ENCODE measurements at regions not wholly inside any gene's neighbourhood (a gene's known extent, or its start where the extent isn't known, plus 50 kb on each side); places are given as distances from the start of the nearest gene placed in this dataset.

GRCh38 chr12:76711241-76711640 lies 52.7 kb upstream of the ZDHHC17 start:
- DNase-seq, result no peak

GRCh38 chr12:76713130-76713529 lies 50.8 kb upstream of the ZDHHC17 start:
- no peak for DNase-seq

- DNase-seq, result no peak
These were observed 49.9 kb upstream of the ZDHHC17 start for GRCh38 chr12:76713986-76714385.
